MM.1S (cell line): ENCODE measurements at regions not wholly inside any gene's neighbourhood (a gene's known extent, or its start where the extent isn't known, plus 50 kb on each side); places are given as distances from the start of the nearest gene placed in this dataset.

Experiments
- DNase-seq: peaks from one replicate; pipeline ENCODE4 v3.0.0-alpha.2; 2015
- H2AFZ ChIP-seq: fragments of 300-600 bp; sonication (generic); 2 replicates; pipeline ENCODE4 v1.6.0; 2016; ENCODE audit warnings: antibody characterized with exemption, low read length
- H3F3A ChIP-seq: fragments of 300-600 bp; sonication (generic); 2 replicates; pipeline ENCODE4 v1.6.1; 2016; ENCODE audit warnings: mild to moderate bottlenecking, antibody characterized with exemption, low read length, moderate library complexity, mixed read lengths; ENCODE audit not compliant: insufficient read depth
- H3K27ac ChIP-seq: fragments of 300-600 bp; sonication (generic); 2 replicates; pipeline ENCODE4 v1.5.1; 2016; ENCODE audit warnings: mild to moderate bottlenecking, low read length
- H3K27me3 ChIP-seq: fragments of 300-600 bp; sonication (generic); replicated peaks from 2 replicates; pipeline ENCODE4 v1.6.0; 2016; ENCODE audit warnings: low read length; ENCODE audit not compliant: insufficient read depth
- H3K36me3 ChIP-seq: fragments of 300-600 bp; sonication (generic); replicated peaks from 2 replicates; pipeline ENCODE4 v1.6.1; 2016; ENCODE audit warnings: mild to moderate bottlenecking, low read length, mixed read lengths; ENCODE audit not compliant: insufficient read depth
- H3K4me1 ChIP-seq: fragments of 300-600 bp; sonication (generic); 2 replicates; pipeline ENCODE4 v1.6.1; 2016; ENCODE audit warnings: low read length, mixed read lengths
- H3K4me2 ChIP-seq: fragments of 300-600 bp; sonication (generic); 2 replicates; pipeline ENCODE4 v1.6.0; 2016; ENCODE audit warnings: low read depth, low read length
- H3K4me3 ChIP-seq: fragments of 300-600 bp; sonication (generic); 2 replicates; pipeline ENCODE4 v1.5.1; 2016; ENCODE audit warnings: low read length, mixed read lengths
- H3K79me2 ChIP-seq: fragments of 300-600 bp; sonication (generic); 2 replicates; pipeline ENCODE4 v1.6.1; 2016; ENCODE audit warnings: mixed run types, low read length, mixed read lengths
- H3K9ac ChIP-seq: fragments of 300-600 bp; sonication (generic); 2 replicates; pipeline ENCODE4 v1.6.1; 2016; ENCODE audit warnings: low read length, mixed read lengths
- H3K9me2 ChIP-seq: fragments of 300-600 bp; sonication (generic); replicated peaks from 2 replicates; pipeline ENCODE4 v1.6.1; 2016; ENCODE audit warnings: mild to moderate bottlenecking, low read length, mixed read lengths; ENCODE audit not compliant: insufficient read depth
- H3K9me3 ChIP-seq: fragments of 300-600 bp; sonication (generic); replicated peaks from 2 replicates; pipeline ENCODE4 v1.6.1; 2016; ENCODE audit warnings: mild to moderate bottlenecking, low read length, mixed read lengths; ENCODE audit not compliant: insufficient read depth
- H4K20me1 ChIP-seq: fragments of 300-600 bp; sonication (generic); 2 replicates; pipeline ENCODE4 v1.6.1; 2016; ENCODE audit warnings: mild to moderate bottlenecking, low read length, moderate library complexity, mixed read lengths; ENCODE audit not compliant: insufficient read depth
- CTCF ChIP-seq: fragments of 300-600 bp; sonication (generic); IDR thresholded peaks from 2 replicates; pipeline ENCODE4 v1.5.1; 2016; ENCODE audit warnings: antibody characterized with exemption, low read length, mixed read lengths
- EZH2 ChIP-seq: fragments of 300-600 bp; sonication (generic); optimal IDR thresholded peaks from 2 replicates; pipeline ENCODE3; 2017; ENCODE audit warnings: low read depth, mild to moderate bottlenecking, antibody characterized with exemption, low read length, mixed read lengths
- EZH2phosphoT487 ChIP-seq: fragments of 300-600 bp; sonication (generic); IDR thresholded peaks from 2 replicates; pipeline ENCODE4 v1.6.1; 2018; ENCODE audit warnings: antibody characterized with exemption, low read length

- DNase-seq = no peak
- H3K27me3 ChIP-seq = no peaks in the 10 kb centered on the region
- H3K4me2 ChIP-seq = no peak overlapping the region
- H3F3A ChIP-seq = no peaks in the 10 kb centered on the region
- no peak overlapping the region for H3K4me3 ChIP-seq
- H3K9me3 ChIP-seq = no peaks in the 10 kb centered on the region
- H3K27ac ChIP-seq = no peak overlapping the region
- no peaks in the 10 kb centered on the region for H4K20me1 ChIP-seq
- H2AFZ ChIP-seq = no peak overlapping the region
- no peaks in the 10 kb centered on the region for H3K9me2 ChIP-seq
- H3K9ac ChIP-seq = no peak overlapping the region
- TF ChIP-seq EZH2phosphoT487 (no peak), CTCF (no peak), EZH2 (no peak)
- no peaks in the 10 kb centered on the region for H3K4me1 ChIP-seq
- H3K36me3 ChIP-seq = no peaks in the 10 kb centered on the region
- H3K79me2 ChIP-seq = no peaks in the 10 kb centered on the region
Measured at GRCh38 chr6:131356161-131356560, 216.9 kb upstream of the ARG1 start.

GRCh38 chr6:131357501-131357900, 215.5 kb upstream of the ARG1 start:
- Histone ChIP-seq H3K9ac (no peak overlapping the region), H3F3A (no peaks in the 10 kb centered on the region), H3K4me1 (no peaks in the 10 kb centered on the region), H3K4me3 (no peak overlapping the region), H3K27ac (no peak overlapping the region), H4K20me1 (no peaks in the 10 kb centered on the region), H3K4me2 (no peak overlapping the region), H3K27me3 (no peaks in the 10 kb centered on the region), H3K79me2 (no peaks in the 10 kb centered on the region), H3K9me3 (no peaks in the 10 kb centered on the region), H3K9me2 (no peaks in the 10 kb centered on the region), H3K36me3 (no peaks in the 10 kb centered on the region), H2AFZ (no peak overlapping the region)
- no peak for TF ChIP-seq EZH2
- TF ChIP-seq CTCF = no peak
- TF ChIP-seq EZH2phosphoT487 = no peak
- no peak for DNase-seq

GRCh38 chr6:131362070-131362469, 211.0 kb upstream of the ARG1 start:
- Histone ChIP-seq H3K4me1 (no peaks in the 10 kb centered on the region; the same call in 1 of the 2 replicates), H2AFZ (no peak overlapping the region), H3K27me3 (no peaks in the 10 kb centered on the region), H3K9ac (no peak overlapping the region), H4K20me1 (no peaks in the 10 kb centered on the region), H3F3A (no peaks in the 10 kb centered on the region), H3K4me3 (no peak overlapping the region), H3K9me2 (no peaks in the 10 kb centered on the region), H3K36me3 (no peaks in the 10 kb centered on the region), H3K9me3 (no peaks in the 10 kb centered on the region), H3K79me2 (no peaks in the 10 kb centered on the region), H3K27ac (no peak overlapping the region), H3K4me2 (no peak overlapping the region)
- TF ChIP-seq EZH2phosphoT487 = no peak
- TF ChIP-seq CTCF = no peak
- no peak for TF ChIP-seq EZH2
- no peak for DNase-seq
